ENCODE measurements at regions not wholly inside any gene's neighbourhood (a gene's known extent, or its start where the extent isn't known, plus 50 kb on each side); places are given as distances from the start of the nearest gene placed in this dataset.

DNA sequence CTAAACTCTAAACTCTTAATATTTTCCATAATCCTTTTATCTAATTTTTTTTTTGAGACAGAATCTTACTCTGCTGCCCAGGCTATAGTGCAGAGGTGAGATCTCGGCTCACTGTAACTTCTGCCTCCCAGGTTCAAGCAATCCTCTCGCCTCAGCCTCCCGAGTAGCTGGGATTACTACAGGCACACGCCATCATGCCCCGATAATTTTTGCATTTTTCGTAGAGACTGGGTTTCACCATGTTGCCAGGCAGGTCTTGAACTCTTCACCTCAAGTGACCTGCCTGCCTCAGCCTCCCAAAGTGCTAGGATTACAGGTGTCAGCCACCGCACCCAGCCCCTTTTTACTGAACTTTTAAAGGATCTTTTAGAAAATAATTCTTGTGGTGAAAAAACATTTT lies 110.2 kb upstream of the PHF14 start:
- TF ChIP-seq, protein P1, sequence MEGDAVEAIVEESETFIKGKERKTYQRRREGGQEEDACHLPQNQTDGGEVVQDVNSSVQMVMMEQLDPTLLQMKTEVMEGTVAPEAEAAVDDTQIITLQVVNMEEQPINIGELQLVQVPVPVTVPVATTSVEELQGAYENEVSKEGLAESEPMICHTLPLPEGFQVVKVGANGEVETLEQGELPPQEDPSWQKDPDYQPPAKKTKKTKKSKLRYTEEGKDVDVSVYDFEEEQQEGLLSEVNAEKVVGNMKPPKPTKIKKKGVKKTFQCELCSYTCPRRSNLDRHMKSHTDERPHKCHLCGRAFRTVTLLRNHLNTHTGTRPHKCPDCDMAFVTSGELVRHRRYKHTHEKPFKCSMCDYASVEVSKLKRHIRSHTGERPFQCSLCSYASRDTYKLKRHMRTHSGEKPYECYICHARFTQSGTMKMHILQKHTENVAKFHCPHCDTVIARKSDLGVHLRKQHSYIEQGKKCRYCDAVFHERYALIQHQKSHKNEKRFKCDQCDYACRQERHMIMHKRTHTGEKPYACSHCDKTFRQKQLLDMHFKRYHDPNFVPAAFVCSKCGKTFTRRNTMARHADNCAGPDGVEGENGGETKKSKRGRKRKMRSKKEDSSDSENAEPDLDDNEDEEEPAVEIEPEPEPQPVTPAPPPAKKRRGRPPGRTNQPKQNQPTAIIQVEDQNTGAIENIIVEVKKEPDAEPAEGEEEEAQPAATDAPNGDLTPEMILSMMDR (IDR thresholded peaks at IDR 0.05; ENCODE audit: low read depth, low read length) = no peak
- no peak for TF ChIP-seq EZH2phosphoT487 (IDR thresholded peaks at IDR 0.05; ENCODE audit: low read depth)

All from OCI-LY3 (cell line).